Activated CD4-positive, alpha-beta T cell treated with anti-CD3 and anti-CD28 coated beads, Interleukin-2, amount 10 ng/mL, durations not matched to agents 7 days and 5 days (primary cell): ENCODE measurements at regions not wholly inside any gene's neighbourhood (a gene's known extent, or its start where the extent isn't known, plus 50 kb on each side); places are given as distances from the start of the nearest gene placed in this dataset.

Source experiments
- CTCF ChIA-PET: fragments of 350-600 bp; sonication (Branson Sonifier 250); formaldehyde crosslinking; loops from one replicate; lab custom pipeline; 2021; ENCODE audit warnings: antibody characterized with exemption; lab: Charles Lee
- POLR2A ChIA-PET: fragments of 350-600 bp; sonication (Branson Sonifier 250); formaldehyde crosslinking; loops from one replicate; lab custom pipeline; 2021; ENCODE audit warnings: antibody characterized with exemption; lab: Charles Lee
- DNase-seq: peaks from one replicate; pipeline ENCODE4 v3.0.0-alpha.2; 2020
- H3K27ac Mint-ChIP-seq: one replicate; pipeline ENCODE4 v1.8.0; 2021; ENCODE audit warnings: mild to moderate bottlenecking, moderate library complexity, mixed read lengths
- H3K27me3 Mint-ChIP-seq: one replicate; pipeline ENCODE4 v1.8.0; 2021; ENCODE audit warnings: mixed read lengths
- H3K36me3 Mint-ChIP-seq: one replicate; pipeline ENCODE4 v1.8.0; 2021; ENCODE audit warnings: low read depth, mixed read lengths
- H3K4me1 Mint-ChIP-seq: one replicate; pipeline ENCODE4 v1.8.0; 2021; ENCODE audit warnings: mixed read lengths
- H3K4me3 Mint-ChIP-seq: one replicate; pipeline ENCODE4 v1.8.0; 2021; ENCODE audit warnings: mild to moderate bottlenecking, moderate library complexity, mixed read lengths
- H3K9me3 Mint-ChIP-seq: one replicate; pipeline ENCODE4 v1.8.0; 2021; ENCODE audit warnings: mixed read lengths

DNA sequence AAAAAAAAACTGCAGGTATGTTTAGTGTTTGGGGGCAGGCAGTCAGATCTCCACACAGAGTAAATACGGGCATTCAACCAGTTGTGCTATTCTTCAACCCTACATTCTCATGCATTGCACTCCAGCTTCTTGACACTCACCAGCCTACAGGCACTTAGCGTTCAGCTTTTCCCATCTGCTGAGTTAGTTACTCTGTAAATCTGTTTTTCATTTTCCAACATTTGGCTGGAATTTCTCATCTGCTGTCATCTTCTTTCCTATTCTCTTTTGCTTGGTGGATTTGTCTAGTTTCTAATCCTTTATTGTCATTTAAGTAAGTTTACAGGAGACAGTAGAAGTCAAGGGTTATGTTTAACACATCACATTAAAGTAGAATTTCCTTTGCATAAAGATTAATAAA is 1318.9 kb downstream of the OLFM4 start:
- Mint-ChIP-seq H3K27ac (no peak overlapping the region), H3K4me1 (no peaks in the 10 kb centered on the region), H3K9me3 (peaks cover 10% of the 10 kb centered on the region), H3K27me3 (no peaks in the 10 kb centered on the region), H3K4me3 (no peak overlapping the region), H3K36me3 (no peaks in the 10 kb centered on the region)
- ChIA-PET POLR2A (no interaction called here), CTCF (no interaction called here)
- no peak for DNase-seq

DNA sequence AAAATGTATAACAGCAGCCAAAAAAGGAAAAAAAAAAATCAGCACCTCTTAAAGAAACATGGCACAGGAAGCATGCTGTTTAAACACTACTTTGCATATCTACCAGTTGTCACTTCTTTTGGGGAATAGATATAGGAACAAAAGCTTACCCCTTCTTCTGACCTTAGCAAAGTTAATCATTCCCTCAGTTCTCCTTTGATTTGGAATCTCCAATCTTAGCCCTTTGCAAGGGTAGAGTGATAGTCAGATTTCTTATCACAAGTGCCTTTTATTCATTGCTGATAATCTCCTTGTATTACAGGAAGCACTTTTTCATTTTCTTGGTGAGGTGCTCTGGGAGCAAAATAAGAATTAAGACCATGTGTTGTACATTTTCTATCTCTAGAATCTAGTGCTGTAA is 1327.6 kb downstream of the OLFM4 start:
- Mint-ChIP-seq H3K9me3 (peaks cover 4% of the 10 kb centered on the region), H3K27me3 (no peaks in the 10 kb centered on the region), H3K4me1 (no peaks in the 10 kb centered on the region), H3K36me3 (no peaks in the 10 kb centered on the region), H3K4me3 (no peak overlapping the region), H3K27ac (no peak overlapping the region)
- DNase-seq = no peak
- CTCF ChIA-PET = no interaction called here
- POLR2A ChIA-PET = no interaction called here

DNA sequence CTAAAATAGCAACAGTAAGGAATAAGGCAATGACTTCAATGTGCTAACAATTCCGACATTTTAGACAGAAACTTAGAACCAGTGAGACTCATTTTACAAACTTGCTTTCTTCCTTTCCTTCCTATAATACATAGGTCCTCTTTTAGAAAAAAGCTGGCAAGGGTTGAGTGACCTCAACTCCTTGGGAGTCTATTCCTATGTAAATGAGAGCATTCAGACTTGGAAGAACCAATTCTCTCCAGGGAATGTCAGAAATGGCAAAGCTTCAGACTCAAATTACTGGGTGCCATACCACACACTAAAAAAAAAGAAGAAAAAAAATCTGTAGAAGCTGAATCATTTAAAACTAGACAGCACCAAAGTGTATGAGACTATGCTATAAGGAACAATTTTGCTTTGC is 1328.2 kb downstream of the OLFM4 start:
- DNase-seq = no peak
- ChIA-PET CTCF (no interaction called here), POLR2A (no interaction called here)
- no peak overlapping the region for H3K4me3 Mint-ChIP-seq
- no peaks in the 10 kb centered on the region for H3K36me3 Mint-ChIP-seq
- no peak overlapping the region for H3K27ac Mint-ChIP-seq
- no peaks in the 10 kb centered on the region for H3K4me1 Mint-ChIP-seq
- no peaks in the 10 kb centered on the region for H3K27me3 Mint-ChIP-seq
- H3K9me3 Mint-ChIP-seq = peaks cover 2% of the 10 kb centered on the region

DNA sequence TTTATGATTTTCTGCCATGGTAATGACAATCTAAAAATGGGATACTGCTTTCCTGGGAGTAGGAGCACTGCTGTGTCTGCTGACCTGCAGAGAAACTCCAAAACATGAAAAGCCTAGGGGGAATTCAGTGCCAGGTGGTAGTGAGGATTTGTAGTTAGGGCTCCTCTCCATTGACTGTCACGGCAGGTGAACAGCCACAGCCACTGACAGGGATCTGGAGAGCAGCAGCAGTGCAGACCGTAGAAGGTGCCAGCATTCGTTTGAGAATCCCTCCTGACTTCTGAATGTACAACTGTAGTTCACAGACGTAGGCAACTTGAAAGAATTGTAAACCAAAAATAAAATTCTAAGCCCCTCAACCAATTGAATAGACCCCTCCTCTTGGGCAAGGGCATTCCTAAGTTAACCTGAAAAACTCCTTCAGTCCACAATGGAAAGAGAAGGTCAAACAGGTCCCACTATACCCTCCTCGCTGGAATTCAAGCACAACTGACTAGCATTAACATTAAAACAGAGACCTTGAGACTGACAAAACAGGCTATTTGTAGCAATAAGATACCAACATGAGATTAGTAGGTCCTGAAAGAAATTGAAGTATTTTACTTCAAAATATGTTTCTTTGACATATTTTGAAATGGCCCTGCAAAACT is 1328.8 kb downstream of the OLFM4 start:
- Mint-ChIP-seq H3K27me3 (no peaks in the 10 kb centered on the region), H3K36me3 (no peaks in the 10 kb centered on the region), H3K9me3 (peaks cover 2% of the 10 kb centered on the region), H3K4me3 (no peak overlapping the region), H3K27ac (no peak overlapping the region), H3K4me1 (no peaks in the 10 kb centered on the region)
- ChIA-PET CTCF (no interaction called here), POLR2A (no interaction called here)
- no peak for DNase-seq

GRCh38 chr13:54361460-54361859 is 1332.8 kb downstream of the OLFM4 start:
- POLR2A ChIA-PET = interaction anchor here (0.7 kb wide), 1 partner anchor 639 kb away, joined by 5 read pairs; no protein-coding TSS in a partner anchor
- DNase-seq = no peak
- CTCF ChIA-PET = no interaction called here
- Mint-ChIP-seq H3K9me3 (peaks cover 2% of the 10 kb centered on the region), H3K27ac (no peak overlapping the region), H3K4me1 (no peaks in the 10 kb centered on the region), H3K36me3 (no peaks in the 10 kb centered on the region), H3K27me3 (no peaks in the 10 kb centered on the region), H3K4me3 (no peak overlapping the region)

- DNase-seq = no peak
- no peaks in the 10 kb centered on the region for H3K36me3 Mint-ChIP-seq
- ChIA-PET POLR2A (no interaction called here), CTCF (no interaction called here)
- peaks cover 4% of the 10 kb centered on the region for H3K9me3 Mint-ChIP-seq
- no peak overlapping the region for H3K4me3 Mint-ChIP-seq
- no peaks in the 10 kb centered on the region for H3K4me1 Mint-ChIP-seq
- no peak overlapping the region for H3K27ac Mint-ChIP-seq
- no peaks in the 10 kb centered on the region for H3K27me3 Mint-ChIP-seq
Measured at GRCh38 chr13:54366728-54367127, 1338.1 kb downstream of the OLFM4 start.

- DNase-seq = no peak
- Mint-ChIP-seq H3K27me3 (no peaks in the 10 kb centered on the region), H3K4me3 (no peak overlapping the region), H3K4me1 (no peaks in the 10 kb centered on the region), H3K9me3 (peaks cover 8% of the 10 kb centered on the region), H3K27ac (no peak overlapping the region), H3K36me3 (no peaks in the 10 kb centered on the region)
- ChIA-PET CTCF (no interaction called here), POLR2A (no interaction called here)
Measured at GRCh38 chr13:54367639-54368271, 1339.1 kb downstream of the OLFM4 start.

GRCh38 chr13:54368387-54368786 is 1339.8 kb downstream of the OLFM4 start:
- H3K27ac Mint-ChIP-seq = no peak overlapping the region
- ChIA-PET CTCF (no interaction called here), POLR2A (no interaction called here)
- no peaks in the 10 kb centered on the region for H3K27me3 Mint-ChIP-seq
- no peaks in the 10 kb centered on the region for H3K36me3 Mint-ChIP-seq
- peaks cover 8% of the 10 kb centered on the region for H3K9me3 Mint-ChIP-seq
- no peaks in the 10 kb centered on the region for H3K4me1 Mint-ChIP-seq
- DNase-seq = no peak
- H3K4me3 Mint-ChIP-seq = no peak overlapping the region

- Mint-ChIP-seq H3K36me3 (no peaks in the 10 kb centered on the region), H3K27ac (no peak overlapping the region), H3K4me1 (no peaks in the 10 kb centered on the region), H3K27me3 (no peaks in the 10 kb centered on the region), H3K9me3 (peaks cover 8% of the 10 kb centered on the region), H3K4me3 (no peak overlapping the region)
- ChIA-PET POLR2A (no interaction called here), CTCF (no interaction called here)
- DNase-seq = no peak
Measured at GRCh38 chr13:54373211-54373610, 1344.6 kb downstream of the OLFM4 start.

DNA sequence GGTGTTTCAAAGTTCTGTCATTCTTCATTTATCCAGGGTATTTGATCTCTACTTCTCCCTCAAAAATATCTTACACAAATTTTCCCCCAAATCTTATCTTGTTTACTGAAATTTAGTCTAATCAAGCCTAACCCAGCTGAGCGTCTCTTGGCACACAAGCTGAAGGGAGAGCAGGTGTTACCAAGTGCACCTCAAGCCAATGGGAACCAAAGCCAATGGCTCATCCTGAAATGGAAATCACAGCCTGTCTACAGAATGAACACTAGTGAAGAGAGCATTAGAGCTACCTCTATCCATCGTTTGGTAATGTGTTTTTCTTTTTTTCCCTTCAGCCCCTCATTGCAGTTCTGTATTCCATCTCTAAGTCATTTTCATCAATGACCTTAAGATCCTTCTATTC is 1350.8 kb downstream of the OLFM4 start:
- Mint-ChIP-seq H3K36me3 (no peaks in the 10 kb centered on the region), H3K27ac (no peak overlapping the region), H3K4me3 (no peak overlapping the region), H3K27me3 (no peaks in the 10 kb centered on the region), H3K9me3 (no peaks in the 10 kb centered on the region), H3K4me1 (no peaks in the 10 kb centered on the region)
- POLR2A ChIA-PET = no interaction called here
- no peak for DNase-seq
- CTCF ChIA-PET = no interaction called here

DNA sequence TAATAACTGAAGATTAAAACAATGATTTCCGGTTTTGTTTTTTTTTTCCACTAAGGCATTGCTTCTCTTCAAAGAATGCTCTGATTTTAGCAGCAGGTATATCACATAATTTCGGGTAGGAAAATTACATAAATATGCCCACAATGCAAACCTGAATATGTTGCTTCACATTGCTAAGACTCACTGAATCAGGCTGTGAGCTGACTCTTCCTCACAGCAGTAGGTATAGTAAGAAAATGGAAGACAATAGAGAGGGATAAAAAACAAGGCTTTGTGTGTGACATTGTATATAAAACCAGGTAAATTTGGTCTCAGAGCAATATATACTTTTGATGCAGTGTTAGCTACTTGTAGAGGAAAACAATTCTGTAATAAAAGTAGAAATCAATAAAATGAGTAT is 1355.0 kb downstream of the OLFM4 start:
- H3K4me1 Mint-ChIP-seq = no peaks in the 10 kb centered on the region
- CTCF ChIA-PET = no interaction called here
- H3K9me3 Mint-ChIP-seq = peaks cover 2% of the 10 kb centered on the region
- no peaks in the 10 kb centered on the region for H3K27me3 Mint-ChIP-seq
- H3K36me3 Mint-ChIP-seq = no peaks in the 10 kb centered on the region
- no peak overlapping the region for H3K4me3 Mint-ChIP-seq
- POLR2A ChIA-PET = no interaction called here
- no peak for DNase-seq
- no peak overlapping the region for H3K27ac Mint-ChIP-seq

GRCh38 chr13:54387625-54388024 is 1359.0 kb downstream of the OLFM4 start:
- no peak overlapping the region for H3K4me3 Mint-ChIP-seq
- no peaks in the 10 kb centered on the region for H3K36me3 Mint-ChIP-seq
- no peaks in the 10 kb centered on the region for H3K4me1 Mint-ChIP-seq
- ChIA-PET CTCF (no interaction called here), POLR2A (no interaction called here)
- H3K27me3 Mint-ChIP-seq = no peaks in the 10 kb centered on the region
- no peak overlapping the region for H3K27ac Mint-ChIP-seq
- no peak for DNase-seq
- peaks cover 10% of the 10 kb centered on the region for H3K9me3 Mint-ChIP-seq

- H3K4me3 Mint-ChIP-seq = no peak overlapping the region
- peaks cover 18% of the 10 kb centered on the region for H3K9me3 Mint-ChIP-seq
- ChIA-PET CTCF (no interaction called here), POLR2A (no interaction called here)
- H3K27me3 Mint-ChIP-seq = no peaks in the 10 kb centered on the region
- DNase-seq = no peak
- no peaks in the 10 kb centered on the region for H3K4me1 Mint-ChIP-seq
- H3K27ac Mint-ChIP-seq = no peak overlapping the region
- no peaks in the 10 kb centered on the region for H3K36me3 Mint-ChIP-seq
Measured at GRCh38 chr13:54390841-54391240, 1362.2 kb downstream of the OLFM4 start.
